Cardiac fibroblast (primary cell): ENCODE measurements at regions not wholly inside any gene's neighbourhood (a gene's known extent, or its start where the extent isn't known, plus 50 kb on each side); places are given as distances from the start of the nearest gene placed in this dataset.
"Not testable (repeated sequence)": the region's sequence is repeated elsewhere in the genome, so short reads cannot be mapped to it uniquely, and the experiment has no call there.

ENCODE experiments used
- DNase-seq, 2 donors: peaks; one replicate each; pipeline versions ENCODE4 v3.0.0 to v3.0.0-alpha.2; 2010; ENCODE audit warnings: low read depth in 2 of 2
- H3K4me3 ChIP-seq, 2 donors: replicated peaks in 1 of 2; 1 replicate in 1 of 2; 2 replicates in 1 of 2; pipeline ENCODE4 v1.5.1; 2011; ENCODE audit warnings: low read depth in 2 of 2, low read length in 2 of 2, mild to moderate bottlenecking in 2 of 2, moderate library complexity in 1 of 2
- TF ChIP-seq, protein P1 (sequence below): IDR thresholded peaks from one replicate; pipeline ENCODE4 v1.5.1; 2011; ENCODE audit warnings: low read depth, mild to moderate bottlenecking, low read length, inconsistent platforms

DNA sequence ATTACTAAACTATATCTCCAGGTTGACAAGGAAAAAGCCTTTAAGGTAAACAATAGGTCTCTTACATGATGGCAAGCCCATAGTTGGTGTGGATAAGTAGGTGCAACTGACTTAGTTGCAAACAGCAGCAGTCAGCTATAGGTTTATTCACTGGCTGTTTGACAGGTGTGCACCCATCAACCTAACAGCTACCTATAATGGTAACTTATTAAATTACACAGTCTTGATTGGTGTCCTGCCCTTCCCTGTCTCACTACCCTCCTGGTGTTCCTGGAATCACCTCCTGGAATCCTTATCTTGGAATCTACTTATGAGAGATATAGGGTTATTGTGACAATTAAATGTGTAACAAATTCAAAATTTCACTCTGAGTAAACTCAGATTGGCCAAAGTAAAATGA, 467.8 kb upstream of the UBE2E2 start:
- DNase-seq = no peak
- H3K4me3 ChIP-seq = no peak overlapping the region
- TF ChIP-seq, protein P1, sequence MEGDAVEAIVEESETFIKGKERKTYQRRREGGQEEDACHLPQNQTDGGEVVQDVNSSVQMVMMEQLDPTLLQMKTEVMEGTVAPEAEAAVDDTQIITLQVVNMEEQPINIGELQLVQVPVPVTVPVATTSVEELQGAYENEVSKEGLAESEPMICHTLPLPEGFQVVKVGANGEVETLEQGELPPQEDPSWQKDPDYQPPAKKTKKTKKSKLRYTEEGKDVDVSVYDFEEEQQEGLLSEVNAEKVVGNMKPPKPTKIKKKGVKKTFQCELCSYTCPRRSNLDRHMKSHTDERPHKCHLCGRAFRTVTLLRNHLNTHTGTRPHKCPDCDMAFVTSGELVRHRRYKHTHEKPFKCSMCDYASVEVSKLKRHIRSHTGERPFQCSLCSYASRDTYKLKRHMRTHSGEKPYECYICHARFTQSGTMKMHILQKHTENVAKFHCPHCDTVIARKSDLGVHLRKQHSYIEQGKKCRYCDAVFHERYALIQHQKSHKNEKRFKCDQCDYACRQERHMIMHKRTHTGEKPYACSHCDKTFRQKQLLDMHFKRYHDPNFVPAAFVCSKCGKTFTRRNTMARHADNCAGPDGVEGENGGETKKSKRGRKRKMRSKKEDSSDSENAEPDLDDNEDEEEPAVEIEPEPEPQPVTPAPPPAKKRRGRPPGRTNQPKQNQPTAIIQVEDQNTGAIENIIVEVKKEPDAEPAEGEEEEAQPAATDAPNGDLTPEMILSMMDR = no peak

DNA sequence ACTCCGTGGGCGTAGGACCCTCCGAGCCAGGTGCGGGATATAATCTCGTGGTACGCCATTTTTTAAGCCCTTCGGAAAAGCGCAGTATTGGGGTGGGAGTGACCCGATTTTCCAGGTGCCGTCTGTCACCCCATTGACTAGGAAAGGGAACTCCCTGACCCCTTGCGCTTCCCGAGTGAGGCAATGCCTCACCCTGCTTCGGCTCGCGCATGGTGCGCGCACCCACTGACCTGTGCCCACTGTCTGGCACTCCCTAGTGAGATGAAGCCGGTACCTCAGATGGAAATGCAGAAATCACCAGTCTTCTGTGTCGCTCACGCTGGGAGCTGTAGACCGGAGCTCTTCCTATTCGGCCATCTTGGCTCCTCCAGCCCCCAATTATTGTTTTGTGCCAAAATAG, 459.7 kb upstream of the UBE2E2 start:
- DNase-seq, H3K4me3 ChIP-seq: not testable (repeated sequence)

DNA sequence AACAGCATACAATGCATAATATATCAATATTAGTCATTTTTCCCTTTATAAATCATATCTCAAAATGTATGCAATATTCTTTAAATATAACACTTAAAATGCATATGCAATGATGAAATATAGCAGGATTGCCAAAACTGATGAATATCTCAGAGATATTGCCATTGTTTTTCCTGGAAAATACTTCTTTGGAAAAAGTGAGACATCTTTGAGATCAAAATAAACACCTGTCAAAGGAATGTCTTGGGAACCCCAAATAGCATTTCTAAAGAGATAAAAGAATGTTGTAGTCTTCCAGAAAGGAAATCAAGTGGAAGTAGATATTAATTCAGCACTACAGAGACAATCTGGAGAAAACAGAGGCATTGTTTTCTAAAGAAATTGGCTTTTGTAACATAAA, 457.8 kb upstream of the UBE2E2 start:
- TF ChIP-seq, protein P1 = no peak
- no peak for DNase-seq
- H3K4me3 ChIP-seq = no peak overlapping the region

DNA sequence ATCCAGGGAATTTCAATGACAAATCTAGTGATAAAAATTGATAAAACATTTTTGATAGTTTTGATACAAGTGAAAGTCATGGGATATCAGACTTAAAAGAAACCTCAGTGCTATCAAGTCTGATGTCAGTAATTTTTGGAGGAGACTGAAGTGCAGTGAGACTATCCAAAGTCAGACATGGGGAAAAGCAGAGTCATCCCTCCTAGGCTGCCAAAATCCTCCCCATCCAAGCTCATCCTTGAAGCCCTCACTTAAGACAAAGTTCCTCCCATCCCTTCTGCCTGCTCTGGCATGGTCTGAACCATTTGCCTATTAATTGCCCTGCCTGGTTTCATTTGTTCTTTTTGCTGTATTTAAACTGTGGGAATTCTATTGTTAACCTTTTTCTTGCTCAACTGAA, 456.9 kb upstream of the UBE2E2 start:
- no peak overlapping the region for H3K4me3 ChIP-seq
- TF ChIP-seq, protein P1 = no peak
- no peak for DNase-seq

DNA sequence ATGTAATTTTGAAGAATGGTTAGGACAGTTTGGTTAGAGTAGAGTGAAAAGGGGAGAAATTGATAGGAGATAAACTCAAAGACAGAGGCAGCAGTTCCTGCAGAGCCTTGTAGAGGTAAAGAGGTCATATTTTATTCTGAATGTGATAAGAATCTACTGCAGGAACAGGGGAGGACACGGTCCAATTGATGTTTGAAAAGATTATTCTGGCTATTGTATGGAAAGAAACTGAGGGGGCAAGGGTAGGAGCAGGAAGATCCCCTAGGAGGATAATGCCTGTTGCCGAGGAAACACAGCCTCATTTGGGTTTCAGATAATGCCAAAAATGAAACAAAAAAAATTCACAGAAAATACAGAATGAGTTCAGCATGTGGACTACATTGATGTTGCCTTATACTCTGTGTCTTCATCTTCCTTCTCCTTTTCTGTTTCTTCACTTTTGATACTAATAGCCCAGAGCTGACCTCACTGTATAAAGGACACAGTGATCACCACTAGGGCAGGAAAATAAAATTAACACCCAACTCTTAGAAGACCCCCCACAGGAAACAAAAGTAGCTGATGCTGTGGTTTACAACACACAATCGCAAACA, 454.6 kb upstream of the UBE2E2 start:
- TF ChIP-seq, protein P1 = no peak
- DNase-seq = no peak
- H3K4me3 ChIP-seq = no peak overlapping the region

DNA sequence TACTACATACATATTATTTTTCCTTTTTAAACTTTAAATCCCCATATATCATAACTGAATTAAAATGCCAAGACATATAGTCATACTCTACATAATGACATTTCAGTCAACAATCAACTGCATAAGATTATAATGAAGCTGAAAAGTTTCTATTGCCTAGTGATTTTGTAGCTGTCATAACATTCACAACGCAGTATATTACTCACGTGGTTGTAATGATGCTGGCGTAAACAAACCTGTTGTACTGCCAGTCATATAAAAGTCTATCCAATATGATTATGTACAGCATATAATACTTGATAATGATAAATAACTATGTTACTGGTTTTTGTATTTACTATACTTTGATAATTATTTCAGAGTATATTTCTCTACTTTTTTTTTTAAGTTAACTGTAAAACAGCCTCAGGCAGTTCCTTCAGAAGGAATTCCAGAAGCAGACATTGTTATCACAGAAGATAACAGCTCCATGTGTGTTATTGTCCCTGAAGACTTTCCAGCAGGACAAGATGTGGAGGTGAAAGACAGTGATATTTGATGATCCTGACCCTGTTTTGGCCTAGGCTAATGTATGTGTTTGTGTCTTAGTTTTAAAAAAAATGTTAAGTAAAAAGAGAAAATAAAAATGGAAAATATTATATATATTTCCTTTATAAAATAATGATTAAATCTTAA, 443.4 kb upstream of the UBE2E2 start:
- DNase-seq = no peak
- no peak overlapping the region for H3K4me3 ChIP-seq
- TF ChIP-seq, protein P1 = no peak

DNA sequence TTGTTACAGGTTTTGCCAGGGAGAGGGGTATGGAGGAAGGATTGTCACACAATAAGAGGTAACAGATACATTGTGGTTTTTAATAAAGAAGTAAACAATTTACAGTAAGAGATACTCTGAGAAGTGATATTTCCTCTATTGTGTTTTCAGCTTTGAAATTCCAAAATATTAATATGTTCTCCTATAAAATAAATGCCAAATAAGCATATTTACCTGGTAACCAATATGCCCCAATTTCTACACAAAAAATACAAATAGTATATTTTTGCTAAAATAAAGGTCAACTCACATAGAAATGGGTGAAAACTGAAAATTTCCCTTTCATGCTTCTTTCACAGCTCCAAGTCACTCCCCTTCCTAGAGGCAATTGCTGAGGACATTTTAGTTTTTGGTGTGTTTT, 437.4 kb upstream of the UBE2E2 start:
- TF ChIP-seq, protein P1 = no peak
- no peak for DNase-seq
- no peak overlapping the region for H3K4me3 ChIP-seq
